ENCODE measurements at regions not wholly inside any gene's neighbourhood (a gene's known extent, or its start where the extent isn't known, plus 50 kb on each side); places are given as distances from the start of the nearest gene placed in this dataset.

GRCh38 chr4:162457071-162457865 lies 293.5 kb upstream of the FSTL5 start:
- DNase-seq, result no peak

- no peak for DNase-seq
These were observed 292.3 kb upstream of the FSTL5 start for GRCh38 chr4:162456106-162456505.

- DNase-seq, result no peak
These were observed 286.8 kb upstream of the FSTL5 start for GRCh38 chr4:162450531-162451035.

- no peak for DNase-seq
These were observed 279.7 kb upstream of the FSTL5 start for GRCh38 chr4:162443510-162443909.

GRCh38 chr4:162442128-162442527 lies 278.3 kb upstream of the FSTL5 start:
- DNase-seq, result no peak

- DNase-seq, result no peak
These were observed 258.5 kb upstream of the FSTL5 start for GRCh38 chr4:162422312-162422711.

- no peak for DNase-seq
These were observed 247.1 kb upstream of the FSTL5 start for GRCh38 chr4:162410854-162411253.

GRCh38 chr4:162409048-162409447 lies 245.2 kb upstream of the FSTL5 start:
- DNase-seq, result no peak

GRCh38 chr4:162408309-162408708 lies 244.5 kb upstream of the FSTL5 start:
- DNase-seq, result no peak

GRCh38 chr4:162406637-162407365 lies 243.0 kb upstream of the FSTL5 start:
- no peak for DNase-seq

GRCh38 chr4:162403932-162404331 lies 240.1 kb upstream of the FSTL5 start:
- no peak for DNase-seq

- no peak for DNase-seq
These were observed 239.6 kb upstream of the FSTL5 start for GRCh38 chr4:162403419-162403818.

- DNase-seq, result no peak
These were observed 237.2 kb upstream of the FSTL5 start for GRCh38 chr4:162401021-162401420.

GRCh38 chr4:162392946-162393345 lies 229.1 kb upstream of the FSTL5 start:
- no peak for DNase-seq

GRCh38 chr4:162366146-162366545 lies 202.3 kb upstream of the FSTL5 start:
- no peak for DNase-seq

- DNase-seq, result no peak
These were observed 200.9 kb upstream of the FSTL5 start for GRCh38 chr4:162364651-162365050.

GRCh38 chr4:162360369-162361149 lies 196.8 kb upstream of the FSTL5 start:
- DNase-seq, result no peak

GRCh38 chr4:162356181-162356580 lies 192.4 kb upstream of the FSTL5 start:
- DNase-seq, result no peak

- no peak for DNase-seq
These were observed 188.8 kb upstream of the FSTL5 start for GRCh38 chr4:162352580-162353107.

GRCh38 chr4:162350331-162350730 lies 186.5 kb upstream of the FSTL5 start:
- no peak for DNase-seq

- no peak for DNase-seq
These were observed 185.6 kb upstream of the FSTL5 start for GRCh38 chr4:162349395-162349794.

GRCh38 chr4:162347842-162348213 lies 184.0 kb upstream of the FSTL5 start:
- DNase-seq, result no peak

GRCh38 chr4:162347156-162347841 lies 183.5 kb upstream of the FSTL5 start:
- no peak for DNase-seq

Data from CD4-positive, alpha-beta T cell treated with Interleukin-12 subunit alpha and Interleukin-12 subunit beta, for 1 hour (primary cell).